T-helper 2 cell (primary cell): ENCODE measurements at regions not wholly inside any gene's neighbourhood (a gene's known extent, or its start where the extent isn't known, plus 50 kb on each side); places are given as distances from the start of the nearest gene placed in this dataset.

Source experiments
- DNase-seq, 5 experiments: peaks; one replicate each; pipeline versions ENCODE4 v3.0.0 to v3.0.0-alpha.2; 2012 to 2022

DNA sequence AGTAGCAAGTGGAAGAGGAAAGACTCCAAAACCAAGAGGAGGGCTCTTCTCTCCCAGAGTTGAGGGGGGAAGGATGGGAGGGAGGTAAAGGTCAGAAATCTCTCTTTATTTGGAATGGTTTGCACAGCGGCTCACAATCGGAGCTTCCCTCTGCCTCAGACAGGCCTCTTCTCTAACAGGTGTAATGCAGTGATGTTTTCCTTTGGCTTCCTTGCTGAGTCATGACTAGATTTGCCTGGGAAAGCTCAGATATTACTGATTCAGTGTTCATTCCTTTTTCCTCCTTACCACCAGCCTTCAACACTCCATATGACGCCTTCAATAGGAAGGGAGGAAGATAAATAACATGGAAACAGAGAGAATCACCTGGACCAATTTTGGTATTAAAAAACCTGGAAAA, 136.6 kb downstream of the RNF152 start:
- DNase-seq = no peak

GRCh38 chr18:61755555-61755954, 137.3 kb downstream of the RNF152 start:
- no peak for DNase-seq

DNA sequence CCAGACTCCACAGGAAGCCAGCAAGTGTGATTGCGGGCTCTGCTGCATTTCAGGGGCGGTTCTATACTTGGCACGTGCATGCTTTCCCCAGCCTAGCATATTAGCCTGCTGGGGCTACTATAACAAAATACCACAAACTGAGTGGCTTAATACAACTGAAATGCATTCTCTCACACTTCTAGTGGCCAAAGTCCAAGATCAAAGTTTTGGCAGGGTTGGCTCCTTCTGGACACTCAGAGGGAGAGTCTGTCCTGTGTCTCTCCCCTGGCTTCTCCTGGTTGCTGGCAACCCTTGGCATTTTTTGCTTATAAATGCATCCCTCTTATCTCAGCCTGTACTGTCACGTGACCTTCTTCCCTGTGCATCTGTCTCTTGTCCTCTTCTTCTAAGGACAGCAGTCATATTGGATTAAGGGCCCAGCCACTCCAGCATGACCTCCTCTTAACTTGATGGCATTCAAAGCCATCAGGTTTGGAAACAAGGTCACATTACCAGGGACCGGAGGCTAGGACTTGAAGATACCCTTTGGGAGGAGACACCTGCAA, 138.7 kb downstream of the RNF152 start:
- no peak for DNase-seq

- DNase-seq = no peak
These were observed 139.4 kb downstream of the RNF152 start for GRCh38 chr18:61753373-61753772.

DNA sequence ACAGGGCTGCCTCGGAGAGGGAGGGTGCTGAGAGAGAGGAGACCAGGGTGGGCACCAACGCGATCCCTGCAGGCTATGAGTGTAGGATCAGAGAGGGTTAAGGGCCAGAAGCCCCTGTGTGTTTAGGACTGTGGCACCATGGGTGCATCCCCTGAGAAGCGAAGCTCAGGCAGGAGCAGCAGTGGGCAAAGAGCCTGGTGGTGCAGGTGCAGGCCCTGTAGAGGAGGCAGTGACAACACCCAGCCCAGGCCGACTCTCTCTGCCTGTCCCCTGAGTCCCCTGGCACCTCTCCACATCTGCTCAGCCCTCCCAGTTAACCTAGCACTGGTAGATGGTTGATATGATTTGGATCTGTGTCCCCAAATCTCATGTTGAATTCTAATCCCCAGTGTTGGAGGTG, 139.8 kb downstream of the RNF152 start:
- no peak for DNase-seq

DNA sequence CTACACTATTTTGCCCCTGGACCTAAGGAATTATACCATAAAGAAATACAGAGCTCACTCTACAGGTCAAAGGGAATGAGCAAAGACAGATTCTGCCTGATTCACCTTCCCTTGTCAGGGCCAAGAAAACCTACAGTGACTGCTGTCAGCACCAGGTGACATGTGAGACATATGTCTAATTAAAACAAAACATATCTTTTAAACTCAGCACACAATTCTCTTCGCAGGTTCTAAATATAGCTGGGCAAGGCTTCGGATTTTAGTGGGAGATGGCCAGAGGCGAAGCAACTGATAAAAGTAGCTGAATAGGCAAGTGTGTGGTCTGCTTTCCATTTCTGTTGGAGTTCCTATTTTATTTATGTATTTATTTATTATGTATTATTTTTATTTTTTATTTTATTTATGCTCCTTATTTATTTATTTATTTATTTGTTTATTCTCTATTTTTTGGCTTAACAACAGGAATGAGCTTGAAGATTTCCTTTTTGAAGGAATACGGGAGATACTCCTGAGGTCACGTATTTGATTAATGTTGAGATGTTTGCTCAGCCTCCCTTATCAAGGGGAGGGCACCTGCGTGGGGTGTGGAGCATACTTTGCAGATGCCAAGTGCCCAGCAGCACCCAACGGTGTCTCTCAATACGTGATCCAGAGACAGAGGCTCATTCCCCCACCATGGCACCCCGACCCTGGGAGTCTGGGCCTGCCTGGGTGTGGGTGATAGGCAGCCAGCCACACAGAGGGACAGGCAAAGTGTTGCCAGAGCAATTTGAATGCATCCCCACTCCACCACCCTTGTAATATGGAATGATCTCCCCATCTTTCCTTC, 141.8 kb downstream of the RNF152 start:
- no peak for DNase-seq

- DNase-seq = no peak
These were observed 143.3 kb downstream of the RNF152 start for GRCh38 chr18:61749546-61749945.

DNA sequence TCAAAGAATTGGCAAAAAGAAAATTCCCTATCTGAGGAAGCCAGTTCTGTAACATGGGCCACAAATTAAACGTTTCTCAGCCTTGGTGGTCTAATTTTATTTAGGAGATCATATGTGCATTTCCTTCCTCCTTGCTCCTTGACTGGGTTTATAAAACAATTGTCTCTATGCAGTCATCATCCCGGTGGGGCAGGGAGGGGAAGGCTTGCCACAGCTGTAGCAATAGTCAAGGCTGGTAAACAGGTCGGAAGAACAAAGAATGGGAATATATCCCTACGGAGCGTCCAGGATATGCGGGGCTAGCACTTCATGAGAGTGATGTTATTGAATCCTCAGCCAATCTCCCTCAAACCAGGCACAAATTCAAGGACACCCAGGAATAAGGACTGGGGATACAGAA, 143.8 kb downstream of the RNF152 start:
- DNase-seq = no peak

GRCh38 chr18:61748004-61748403, 144.8 kb downstream of the RNF152 start:
- DNase-seq = no peak

- no peak for DNase-seq
These were observed 148.9 kb downstream of the RNF152 start for GRCh38 chr18:61743775-61744531.

DNA sequence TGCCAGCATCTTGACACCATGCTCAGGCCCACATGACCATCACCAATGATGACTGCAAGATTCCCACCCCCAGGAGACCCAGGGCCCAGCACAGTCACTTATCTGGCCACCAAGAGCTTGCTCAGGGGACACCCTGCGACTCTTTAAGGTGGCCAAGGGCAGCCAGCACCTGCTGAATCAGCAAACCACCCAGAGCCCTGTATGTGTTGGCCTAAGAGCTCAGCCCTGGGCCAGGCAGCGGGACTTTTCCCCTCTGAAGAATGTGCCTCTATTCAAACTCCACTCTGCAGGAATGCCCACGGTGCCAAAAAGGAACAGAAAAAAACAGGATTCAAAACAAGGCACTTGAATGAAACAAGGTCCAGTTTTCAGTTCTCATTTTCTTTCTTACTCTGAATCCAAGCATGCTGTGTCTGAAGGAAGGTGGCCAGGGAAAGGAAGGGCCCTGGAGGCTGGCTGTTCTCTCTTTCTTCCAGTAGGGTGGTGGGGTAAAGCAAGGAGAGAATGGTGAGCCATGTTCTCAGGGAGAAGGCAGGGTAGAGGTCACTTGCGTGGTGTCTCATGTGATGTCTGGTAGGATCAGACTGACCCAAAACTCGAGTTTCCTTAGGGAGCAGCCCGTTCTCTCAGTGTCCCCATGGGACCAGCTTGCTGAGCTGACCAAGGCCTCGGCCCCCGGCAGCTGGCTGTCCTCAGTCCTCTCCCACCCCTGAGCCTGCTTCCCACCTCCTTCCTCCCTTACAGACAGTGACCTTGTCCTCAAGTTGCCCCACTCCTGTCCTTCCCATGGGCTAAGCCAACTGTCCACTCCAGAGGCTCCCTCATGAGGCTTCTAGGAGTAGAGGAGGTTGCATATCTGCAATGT, 150.0 kb downstream of the RNF152 start:
- DNase-seq = no peak

DNA sequence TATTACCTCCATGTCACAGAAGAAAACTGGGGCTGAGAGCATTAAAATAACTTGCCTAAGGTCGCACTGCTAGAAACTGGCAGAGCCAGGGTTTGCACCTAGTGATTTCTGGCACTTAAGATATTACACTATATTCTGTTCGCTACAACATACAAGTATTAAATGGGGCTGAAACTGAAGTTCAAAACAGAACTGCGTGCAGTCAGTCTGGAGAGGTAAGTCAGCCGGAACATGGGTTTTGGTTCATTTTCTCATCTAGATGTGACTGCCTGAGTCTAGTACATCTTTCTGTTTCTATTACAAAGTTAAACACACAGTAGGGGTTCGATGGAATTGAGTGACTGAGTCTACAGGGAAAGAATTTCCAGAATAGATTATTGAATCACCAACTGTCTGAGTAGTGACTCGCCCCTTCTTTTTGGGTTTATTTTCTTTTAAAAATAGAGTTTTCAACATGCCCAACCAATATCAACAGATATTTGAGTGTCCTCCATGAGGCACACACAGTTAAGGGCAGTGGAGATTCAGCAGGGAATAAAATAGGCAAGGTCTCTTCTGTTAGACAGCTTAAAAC, 150.8 kb downstream of the RNF152 start:
- no peak for DNase-seq

GRCh38 chr18:61738488-61738887, 154.3 kb downstream of the RNF152 start:
- no peak for DNase-seq

GRCh38 chr18:61738042-61738441, 154.8 kb downstream of the RNF152 start:
- DNase-seq = no peak

- DNase-seq = no peak
These were observed 156.7 kb downstream of the RNF152 start for GRCh38 chr18:61736133-61736532.

DNA sequence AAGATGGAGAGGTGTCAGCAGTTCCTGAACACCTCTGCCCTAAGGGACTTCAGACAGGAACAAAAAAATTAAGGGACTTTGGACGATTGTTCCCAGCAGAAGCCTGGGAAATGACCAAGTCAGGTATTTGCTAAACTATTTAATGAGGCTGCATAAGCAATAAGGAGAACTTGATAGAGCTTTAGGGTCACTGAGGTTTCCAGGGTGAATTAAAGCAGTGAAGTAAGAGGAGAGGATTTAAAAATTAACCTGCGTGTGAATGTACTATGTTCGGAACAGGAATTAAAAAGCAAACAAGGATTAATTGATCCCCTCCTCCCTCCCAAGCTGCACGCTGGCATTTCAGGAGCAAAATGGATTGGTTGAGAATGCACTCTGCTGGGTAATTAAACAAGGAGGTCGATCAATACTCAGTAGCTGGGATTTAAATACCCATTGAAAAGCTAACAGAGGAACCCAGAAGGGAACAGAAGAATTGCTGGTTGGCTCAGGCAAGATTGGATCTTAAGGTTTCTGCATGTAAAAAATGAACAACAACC, 157.2 kb downstream of the RNF152 start:
- no peak for DNase-seq

- no peak for DNase-seq
These were observed 158.4 kb downstream of the RNF152 start for GRCh38 chr18:61734396-61734795.

DNA sequence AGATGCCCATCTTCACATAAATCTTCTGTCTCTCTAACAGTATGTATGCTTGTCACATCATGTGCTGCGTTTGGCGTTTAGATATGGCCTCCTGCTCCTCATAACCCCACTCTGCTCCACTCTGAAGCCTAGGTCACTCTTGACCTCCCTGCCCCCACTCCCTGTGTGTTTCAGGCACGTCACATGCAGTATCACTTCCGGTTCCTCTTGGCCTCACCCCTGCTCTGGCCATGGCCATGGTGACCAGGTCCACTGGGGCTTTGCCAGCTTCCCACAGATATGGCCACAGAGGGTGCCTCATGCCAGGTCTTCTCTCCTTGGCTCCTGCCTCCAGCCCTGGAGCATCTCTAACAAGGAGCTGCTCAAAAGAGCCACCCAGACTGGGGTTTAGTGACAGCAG, 160.0 kb downstream of the RNF152 start:
- DNase-seq = no peak

DNA sequence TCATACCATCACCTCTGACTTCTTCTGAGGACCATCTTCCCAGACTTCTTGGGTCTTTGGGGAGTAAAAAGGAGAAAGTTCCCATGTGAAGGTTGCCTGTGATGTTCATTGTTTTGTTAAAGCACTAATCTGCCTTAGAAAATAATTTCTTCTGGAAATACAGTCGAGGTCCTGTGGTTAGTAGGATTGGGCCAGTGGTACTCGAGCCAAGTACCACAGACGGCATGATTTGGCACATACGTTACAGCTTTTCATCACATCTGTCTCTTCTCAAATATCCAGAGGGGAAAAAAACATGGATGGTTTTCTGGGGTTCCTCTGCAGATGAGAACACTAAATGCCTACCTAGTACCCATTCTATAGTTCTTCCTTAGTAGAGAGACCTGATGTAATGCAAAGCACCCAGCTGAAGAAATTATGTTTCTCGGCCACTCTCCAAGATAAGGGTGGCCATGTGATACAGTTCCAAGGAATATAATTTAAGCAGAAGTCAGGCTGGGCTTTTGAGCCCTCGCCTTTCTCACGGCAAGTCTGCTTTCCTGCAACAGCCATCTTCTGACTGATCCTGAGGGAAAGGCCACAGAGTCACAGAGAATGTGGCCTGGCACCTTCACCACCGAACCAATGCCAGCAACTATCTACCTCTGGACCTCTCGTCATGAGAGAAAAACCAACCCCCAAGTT, 161.0 kb downstream of the RNF152 start:
- DNase-seq = no peak

DNA sequence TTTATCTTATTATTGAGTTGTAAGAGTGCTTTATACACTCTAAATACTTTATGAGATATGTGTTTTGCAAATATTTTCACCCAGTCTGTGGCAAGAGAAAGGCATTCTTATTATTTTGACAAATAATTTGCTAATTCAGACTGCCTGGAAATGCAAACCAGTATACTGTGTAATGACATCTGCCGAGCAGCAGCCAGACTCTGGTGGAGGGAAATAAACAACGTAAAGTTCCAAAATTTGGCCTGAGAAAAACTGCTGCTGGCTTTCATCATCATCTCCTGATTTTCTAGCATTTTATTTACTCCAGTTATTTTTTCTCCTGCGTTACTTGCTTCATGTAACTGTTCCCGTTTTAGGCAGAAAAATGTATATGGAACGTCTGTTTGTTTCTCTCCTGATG, 161.6 kb downstream of the RNF152 start:
- no peak for DNase-seq

- no peak for DNase-seq
These were observed 163.5 kb downstream of the RNF152 start for GRCh38 chr18:61729322-61729721.
